ENCODE measurements at regions not wholly inside any gene's neighbourhood (a gene's known extent, or its start where the extent isn't known, plus 50 kb on each side); places are given as distances from the start of the nearest gene placed in this dataset.

- TF ChIP-seq CTCF (IDR thresholded peaks at IDR 0.05; ENCODE audit: low read length), result no peak
- TF ChIP-seq EZH2 (IDR thresholded peaks at IDR 0.05; ENCODE audit: borderline replicate concordance, low read length), result no peak
Observed at GRCh38 chr2:199025146-199025545, 432.6 kb downstream of the SATB2 start.

All from OCI-LY1 (cell line).